Pancreas (tissue), 10 donors: ENCODE measurements at regions not wholly inside any gene's neighbourhood (a gene's known extent, or its start where the extent isn't known, plus 50 kb on each side); places are given as distances from the start of the nearest gene placed in this dataset.
A peak's percentile ranks its signal among the peaks of the same experiment; 100 is the strongest.
"Not testable (repeated sequence)": the region's sequence is repeated elsewhere in the genome, so short reads cannot be mapped to it uniquely, and the experiment has no call there.

Experiments
- ATAC-seq, 4 donors: fragments of 200-7000 bp; cut with Tn5 transposase; one replicate each; pipeline versions ENCODE4 v1.8.0 to v1.9.1; 2020; ENCODE audit warnings: mild to moderate bottlenecking in 4 of 4, moderate library complexity in 4 of 4
- DNase-seq, 6 donors: peaks; one replicate each; pipeline ENCODE4 v3.0.0-alpha.2; 2020
- FAIRE-seq: peaks from 2 replicates; lab custom pipeline; 2012; peaks lifted over from hg19 to GRCh38; lab: Jason Lieb, UNC
- H3K27ac ChIP-seq, 4 donors: fragments of 200-600 bp; sonication (generic); 1 replicate in 3 of 4; 2 replicates in 1 of 4; pipeline versions ENCODE4 v1.5.0 to v1.8.0; 2020
- H3K27me3 ChIP-seq, 4 donors: fragments of 200-600 bp; one replicate each; pipeline ENCODE4 v1.8.0; 2021
- H3K36me3 ChIP-seq, 3 donors: fragments of 200-600 bp; sonication (generic) in 1 of 3; one replicate each; pipeline versions ENCODE4 v1.5.0 to v1.8.0; 2020 to 2021
- H3K4me1 ChIP-seq, 3 donors: fragments of 200-600 bp; one replicate each; pipeline ENCODE4 v1.8.0; 2021
- H3K4me3 ChIP-seq, 4 donors: fragments of 200-600 bp; sonication (generic) in 2 of 4; one replicate each; pipeline versions ENCODE4 v1.5.0 to v1.8.0; 2020 to 2021
- H3K9me3 ChIP-seq, 4 donors: fragments of 200-600 bp; one replicate each; pipeline ENCODE4 v1.8.0; 2021
- WGBS, 2 donors: extraction: QIAGEN DNeasy Blood & Tissue Kit; methylation state at CpG; one replicate each; pipeline ENCODE4 v1.1.7; 2013; 5-methylcytosine and 5-hydroxymethylcytosine counted together
- intact Hi-C, 3 donors: fragments of 100-400 bp; cut with DNase I; formaldehyde crosslinking; loops; one replicate each; pipeline versions ENCODE4 v1.11.1 to v1.14.2; 2022
- TF ChIP-seq, protein P1 (sequence below), 4 donors: fragments of 200-600 bp; sonication (generic) in 3 of 4; IDR thresholded peaks; one replicate each; pipeline versions ENCODE4 v1.5.0 to v1.8.0; 2021; ENCODE audit warnings: antibody characterized with exemption in 4 of 4
- donor health status: healthy with polysubstance abuse.
- donor health status: DM: no; HTN: no; CAD: no; lungs with moderate emphysema.
- donor health status: DM: no; HTN: no; CAD: no.
- donor health status: control.
- donor health status: control.
- donor health status: Bipolar disorder and iron deficiency.
- donor health status: DM: yes; HTN: yes; CAD: no.
- donor health status: DM: no; HTN: no; CAD: no.
- donor health status: DM: no; HTN: no; CAD: no.
- donor health status: DM: yes; HTN: yes; CAD: no.

GRCh38 chr4:64747919-64748715 is 338.9 kb upstream of the TECRL start:
- no peaks in the 10 kb centered on the region for H3K27me3 ChIP-seq
- no peak overlapping the region for H3K4me3 ChIP-seq
- TF ChIP-seq, protein P1, sequence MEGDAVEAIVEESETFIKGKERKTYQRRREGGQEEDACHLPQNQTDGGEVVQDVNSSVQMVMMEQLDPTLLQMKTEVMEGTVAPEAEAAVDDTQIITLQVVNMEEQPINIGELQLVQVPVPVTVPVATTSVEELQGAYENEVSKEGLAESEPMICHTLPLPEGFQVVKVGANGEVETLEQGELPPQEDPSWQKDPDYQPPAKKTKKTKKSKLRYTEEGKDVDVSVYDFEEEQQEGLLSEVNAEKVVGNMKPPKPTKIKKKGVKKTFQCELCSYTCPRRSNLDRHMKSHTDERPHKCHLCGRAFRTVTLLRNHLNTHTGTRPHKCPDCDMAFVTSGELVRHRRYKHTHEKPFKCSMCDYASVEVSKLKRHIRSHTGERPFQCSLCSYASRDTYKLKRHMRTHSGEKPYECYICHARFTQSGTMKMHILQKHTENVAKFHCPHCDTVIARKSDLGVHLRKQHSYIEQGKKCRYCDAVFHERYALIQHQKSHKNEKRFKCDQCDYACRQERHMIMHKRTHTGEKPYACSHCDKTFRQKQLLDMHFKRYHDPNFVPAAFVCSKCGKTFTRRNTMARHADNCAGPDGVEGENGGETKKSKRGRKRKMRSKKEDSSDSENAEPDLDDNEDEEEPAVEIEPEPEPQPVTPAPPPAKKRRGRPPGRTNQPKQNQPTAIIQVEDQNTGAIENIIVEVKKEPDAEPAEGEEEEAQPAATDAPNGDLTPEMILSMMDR (IDR thresholded peaks at IDR 0.05), result no peak
- ATAC-seq (no peak), DNase-seq (peak in 3 of 6 donors; percentile 7 to 55 (median 50)), FAIRE-seq (no peak)
- intact Hi-C loops, result no loop called here
- no peak overlapping the region for H3K27ac ChIP-seq
- H3K9me3 ChIP-seq, result no peaks in the 10 kb centered on the region
- no peaks in the 10 kb centered on the region for H3K4me1 ChIP-seq
- 69 to 81% methylated on average over 21 of the region's 21 CpGs for WGBS, 2 donors
- H3K36me3 ChIP-seq, result no peaks in the 10 kb centered on the region

DNA sequence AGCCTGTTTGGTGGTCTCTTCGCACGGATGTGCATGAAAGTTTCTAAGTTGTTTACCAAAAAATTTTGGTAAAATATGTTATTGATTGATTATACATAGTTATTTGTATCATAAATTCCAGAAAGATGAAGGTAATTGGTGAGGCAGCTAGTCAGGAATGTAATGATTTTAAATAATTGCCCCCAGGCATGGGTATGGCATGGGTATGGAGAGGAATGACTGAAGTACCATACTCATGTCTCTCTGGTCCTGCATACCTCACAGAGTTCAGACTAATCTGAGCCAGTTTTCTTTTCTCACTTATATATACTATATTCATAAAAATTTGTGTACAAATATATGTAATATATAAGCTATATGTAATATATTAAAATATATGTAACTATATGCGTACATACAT is 329.0 kb upstream of the TECRL start:
- Histone ChIP-seq H3K27me3 (no peaks in the 10 kb centered on the region), H3K36me3 (no peaks in the 10 kb centered on the region), H3K9me3 (no peaks in the 10 kb centered on the region), H3K4me3 (no peak overlapping the region), H3K27ac (no peak overlapping the region), H3K4me1 (no peaks in the 10 kb centered on the region)
- ATAC-seq (no peak), DNase-seq (no peak), FAIRE-seq (no peak)
- 74 to 78% methylated on average over 3 of the region's 3 CpGs for WGBS, 2 donors
- intact Hi-C loops, result no loop called here
- TF ChIP-seq, protein P1 (IDR thresholded peaks at IDR 0.05), result no peak

GRCh38 chr4:64737854-64738138 is 328.5 kb upstream of the TECRL start:
- DNase-seq, H3K27ac ChIP-seq, intact Hi-C loops, H3K4me3 ChIP-seq, ATAC-seq, H3K9me3 ChIP-seq, FAIRE-seq, H3K27me3 ChIP-seq, H3K4me1 ChIP-seq, H3K36me3 ChIP-seq: not testable (repeated sequence)
- WGBS, 2 donors, result 43 to 59% methylated on average over 2 of the region's 2 CpGs

- no peak overlapping the region for H3K27ac ChIP-seq
- ATAC-seq, result no peak
- WGBS, 2 donors, result 61 to 67% methylated on average over 2 of the region's 2 CpGs
- H3K27me3 ChIP-seq, result no peaks in the 10 kb centered on the region
- FAIRE-seq, result no peak
- H3K36me3 ChIP-seq, result no peaks in the 10 kb centered on the region
- DNase-seq, result no peak
- H3K4me1 ChIP-seq, result no peaks in the 10 kb centered on the region
- H3K9me3 ChIP-seq, result no peaks in the 10 kb centered on the region
- TF ChIP-seq, protein P1 (IDR thresholded peaks at IDR 0.05), result no peak
- no peak overlapping the region for H3K4me3 ChIP-seq
- intact Hi-C loops, result no loop called here
These were observed 328.0 kb upstream of the TECRL start for GRCh38 chr4:64737026-64737853.

- Histone ChIP-seq H3K36me3 (no peaks in the 10 kb centered on the region), H3K27ac (no peak overlapping the region), H3K4me1 (no peaks in the 10 kb centered on the region), H3K4me3 (no peak overlapping the region), H3K9me3 (no peaks in the 10 kb centered on the region), H3K27me3 (no peaks in the 10 kb centered on the region)
- ATAC-seq, result no peak
- intact Hi-C loops, result no loop called here
- 49 to 50% methylated on average over 4 of the region's 4 CpGs for WGBS, 2 donors
- no peak for FAIRE-seq
- TF ChIP-seq, protein P1 (IDR thresholded peaks at IDR 0.05), result no peak
- DNase-seq, result no peak
These were observed 320.3 kb upstream of the TECRL start for GRCh38 chr4:64729561-64729960.
